NCI-H1436 (cell line): ENCODE measurements at regions not wholly inside any gene's neighbourhood (a gene's known extent, or its start where the extent isn't known, plus 50 kb on each side); places are given as distances from the start of the nearest gene placed in this dataset.
"Not testable (repeated sequence)": the region's sequence is repeated elsewhere in the genome, so short reads cannot be mapped to it uniquely, and the experiment has no call there.

Source experiments
- DNase-seq: peaks from one replicate; lab custom pipeline; 2025; lab: John Stamatoyannopoulos, UW

- DNase-seq: no peak
Observed at GRCh38 chr4:71081192-71081591, 87.7 kb downstream of the DCK start.

GRCh38 chr4:71093745-71094144 lies 100.3 kb downstream of the DCK start:
- DNase-seq: no peak

GRCh38 chr4:71094201-71094600 lies 100.8 kb downstream of the DCK start:
- DNase-seq: no peak

- no peak for DNase-seq
Observed at GRCh38 chr4:71095141-71095540, 101.7 kb downstream of the DCK start.

GRCh38 chr4:71095545-71095944 lies 102.1 kb downstream of the DCK start:
- DNase-seq: no peak

- DNase-seq: no peak
Observed at GRCh38 chr4:71107726-71108125, 114.3 kb downstream of the DCK start.

GRCh38 chr4:71110499-71110898 lies 117.0 kb downstream of the DCK start:
- no peak for DNase-seq

GRCh38 chr4:71111133-71111532 lies 117.7 kb downstream of the DCK start:
- not testable (repeated sequence) for DNase-seq

- no peak for DNase-seq
Observed at GRCh38 chr4:71113294-71113693, 119.8 kb downstream of the DCK start.

- DNase-seq: no peak
Observed at GRCh38 chr4:71120831-71121524, 127.5 kb downstream of the DCK start.

GRCh38 chr4:71123951-71124350 lies 130.5 kb downstream of the DCK start:
- DNase-seq: no peak

- no peak for DNase-seq
Observed at GRCh38 chr4:71125137-71125536, 131.7 kb downstream of the DCK start.

- DNase-seq: no peak
Observed at GRCh38 chr4:71126719-71127118, 133.3 kb downstream of the DCK start.

GRCh38 chr4:71130827-71131603 lies 137.6 kb downstream of the DCK start:
- no peak for DNase-seq

- no peak for DNase-seq
Observed at GRCh38 chr4:71132486-71132885, 139.0 kb downstream of the DCK start.

GRCh38 chr4:71133491-71133890 lies 140.0 kb downstream of the DCK start:
- DNase-seq: no peak

GRCh38 chr4:71136071-71136470 lies 142.6 kb downstream of the DCK start:
- DNase-seq: no peak

GRCh38 chr4:71138007-71138615 lies 144.7 kb downstream of the DCK start:
- no peak for DNase-seq

- no peak for DNase-seq
Observed at GRCh38 chr4:71140563-71140962, 147.1 kb downstream of the DCK start.

- no peak for DNase-seq
Observed at GRCh38 chr4:71141125-71141524, 147.7 kb downstream of the DCK start.

GRCh38 chr4:71147261-71147660 lies 153.8 kb downstream of the DCK start:
- DNase-seq: no peak

GRCh38 chr4:71148545-71148944 lies 155.1 kb downstream of the DCK start:
- no peak for DNase-seq

GRCh38 chr4:71151054-71151453 lies 157.6 kb downstream of the DCK start:
- no peak for DNase-seq
